ENCODE measurements at regions not wholly inside any gene's neighbourhood (a gene's known extent, or its start where the extent isn't known, plus 50 kb on each side); places are given as distances from the start of the nearest gene placed in this dataset.
"Not testable (repeated sequence)": the region's sequence is repeated elsewhere in the genome, so short reads cannot be mapped to it uniquely, and the experiment has no call there.

DNA sequence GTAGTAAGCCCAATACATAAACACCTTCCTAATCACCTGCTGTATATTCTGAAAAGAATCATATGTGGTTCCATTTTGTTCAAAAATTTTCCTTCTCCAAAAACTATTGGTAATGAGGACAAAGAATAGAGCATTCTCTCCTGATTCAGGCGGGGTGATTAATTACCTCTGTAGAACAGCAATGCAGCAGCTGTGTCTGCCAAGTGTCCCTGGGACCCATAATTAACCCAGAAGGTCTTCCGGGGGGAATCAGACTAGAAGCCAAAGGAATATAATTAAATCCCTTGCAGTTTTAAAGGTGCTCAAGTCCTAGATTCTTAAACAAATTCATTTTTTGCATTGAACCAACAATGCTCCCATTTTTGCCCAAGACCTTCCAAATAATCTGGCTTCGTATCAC lies 60.3 kb upstream of the ABLIM1 start:
- H3K4me1 Mint-ChIP-seq (ENCODE audit: unreplicated experiment) = peaks cover 40% of the 10 kb centered on the region
- TF ChIP-seq, protein P1, sequence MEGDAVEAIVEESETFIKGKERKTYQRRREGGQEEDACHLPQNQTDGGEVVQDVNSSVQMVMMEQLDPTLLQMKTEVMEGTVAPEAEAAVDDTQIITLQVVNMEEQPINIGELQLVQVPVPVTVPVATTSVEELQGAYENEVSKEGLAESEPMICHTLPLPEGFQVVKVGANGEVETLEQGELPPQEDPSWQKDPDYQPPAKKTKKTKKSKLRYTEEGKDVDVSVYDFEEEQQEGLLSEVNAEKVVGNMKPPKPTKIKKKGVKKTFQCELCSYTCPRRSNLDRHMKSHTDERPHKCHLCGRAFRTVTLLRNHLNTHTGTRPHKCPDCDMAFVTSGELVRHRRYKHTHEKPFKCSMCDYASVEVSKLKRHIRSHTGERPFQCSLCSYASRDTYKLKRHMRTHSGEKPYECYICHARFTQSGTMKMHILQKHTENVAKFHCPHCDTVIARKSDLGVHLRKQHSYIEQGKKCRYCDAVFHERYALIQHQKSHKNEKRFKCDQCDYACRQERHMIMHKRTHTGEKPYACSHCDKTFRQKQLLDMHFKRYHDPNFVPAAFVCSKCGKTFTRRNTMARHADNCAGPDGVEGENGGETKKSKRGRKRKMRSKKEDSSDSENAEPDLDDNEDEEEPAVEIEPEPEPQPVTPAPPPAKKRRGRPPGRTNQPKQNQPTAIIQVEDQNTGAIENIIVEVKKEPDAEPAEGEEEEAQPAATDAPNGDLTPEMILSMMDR (IDR thresholded peaks at IDR 0.05) = no peak
- no peak for DNase-seq (ENCODE audit: extremely low spot score, unreplicated experiment)
- H3K4me3 Mint-ChIP-seq (ENCODE audit: unreplicated experiment) = no peak overlapping the region
- no peaks in the 10 kb centered on the region for H3K27me3 Mint-ChIP-seq (ENCODE audit: unreplicated experiment)
- H3K9me3 Mint-ChIP-seq (ENCODE audit: unreplicated experiment) = no peaks in the 10 kb centered on the region
- H3K36me3 Mint-ChIP-seq (ENCODE audit: unreplicated experiment) = no peaks in the 10 kb centered on the region
- H3K27ac Mint-ChIP-seq (ENCODE audit: unreplicated experiment) = no peak overlapping the region

DNA sequence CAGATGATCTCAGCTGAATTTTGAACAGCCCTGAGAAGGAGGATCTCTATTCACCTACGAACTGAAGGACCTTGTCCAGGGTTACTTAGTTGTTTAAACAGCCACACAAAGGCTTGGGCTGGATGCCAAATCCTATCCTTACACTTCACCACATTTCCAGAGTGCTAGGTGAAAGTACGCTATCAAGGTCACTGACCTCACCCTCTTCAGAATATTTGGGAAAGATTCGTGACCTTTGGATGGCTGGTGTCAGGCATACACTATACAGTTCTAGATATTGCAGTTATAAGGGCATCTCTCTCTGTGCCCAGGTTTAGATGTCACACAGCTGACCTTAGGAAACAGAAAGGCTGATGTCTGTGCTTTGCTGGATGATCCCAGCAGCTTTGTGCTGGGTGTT lies 61.2 kb upstream of the ABLIM1 start:
- peaks cover 31% of the 10 kb centered on the region for H3K4me1 Mint-ChIP-seq (ENCODE audit: unreplicated experiment)
- no peak for DNase-seq (ENCODE audit: extremely low spot score, unreplicated experiment)
- TF ChIP-seq, protein P1 (IDR thresholded peaks at IDR 0.05) = no peak
- H3K9me3 Mint-ChIP-seq (ENCODE audit: unreplicated experiment) = no peaks in the 10 kb centered on the region
- no peak overlapping the region for H3K4me3 Mint-ChIP-seq (ENCODE audit: unreplicated experiment)
- no peaks in the 10 kb centered on the region for H3K36me3 Mint-ChIP-seq (ENCODE audit: unreplicated experiment)
- H3K27me3 Mint-ChIP-seq (ENCODE audit: unreplicated experiment) = no peaks in the 10 kb centered on the region
- no peak overlapping the region for H3K27ac Mint-ChIP-seq (ENCODE audit: unreplicated experiment)

DNA sequence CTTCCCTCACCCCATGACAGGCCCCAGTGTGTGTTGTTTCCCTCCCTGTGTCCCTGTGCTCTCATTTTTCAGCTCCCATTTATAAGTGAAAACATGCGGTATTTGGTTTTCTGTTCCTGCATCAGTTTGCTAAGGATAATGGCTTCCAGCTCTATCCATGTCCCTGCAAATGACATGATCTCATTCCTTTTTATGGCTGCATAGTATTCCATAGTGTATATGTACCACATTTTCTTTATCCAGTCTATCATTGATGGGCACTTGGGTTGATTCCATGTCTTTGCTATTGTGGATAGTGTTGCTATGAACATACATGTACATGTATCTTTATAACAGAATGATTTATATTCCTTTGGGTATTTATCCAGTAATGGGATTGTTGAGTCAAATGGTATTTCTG lies 61.9 kb upstream of the ABLIM1 start:
- H3K4me1 Mint-ChIP-seq (ENCODE audit: unreplicated experiment) = peaks cover 23% of the 10 kb centered on the region
- not testable (repeated sequence) for DNase-seq (ENCODE audit: extremely low spot score, unreplicated experiment); H3K4me3 Mint-ChIP-seq (ENCODE audit: unreplicated experiment); H3K27me3 Mint-ChIP-seq (ENCODE audit: unreplicated experiment); H3K27ac Mint-ChIP-seq (ENCODE audit: unreplicated experiment); H3K9me3 Mint-ChIP-seq (ENCODE audit: unreplicated experiment); H3K36me3 Mint-ChIP-seq (ENCODE audit: unreplicated experiment)

DNA sequence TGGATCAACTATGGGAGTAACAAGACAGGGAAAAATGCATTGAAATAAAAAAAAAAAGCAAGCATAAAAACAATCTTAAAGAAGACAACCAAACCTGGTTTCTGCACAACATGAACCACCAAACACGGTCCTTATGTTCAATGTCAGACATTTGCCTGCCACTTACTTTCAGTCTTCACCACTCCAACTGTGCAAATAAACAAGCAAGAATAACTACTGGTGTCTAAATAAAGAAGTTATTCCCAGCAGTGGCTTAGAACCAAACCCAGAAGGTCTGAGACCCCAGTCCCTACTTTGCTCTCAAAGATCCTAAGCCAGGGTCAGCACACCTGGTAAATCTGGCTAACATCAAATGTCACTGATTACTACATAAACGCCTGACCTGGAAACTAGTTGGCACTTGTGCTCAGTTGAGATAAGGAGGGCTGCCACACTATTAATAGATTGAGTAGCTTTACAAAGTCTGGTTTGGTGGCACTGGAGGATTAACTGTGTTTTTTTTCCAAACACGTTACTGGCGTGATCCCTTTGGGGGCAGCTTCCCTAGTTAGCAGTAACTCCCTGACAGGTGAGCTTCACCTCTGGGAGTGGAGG lies 62.7 kb upstream of the ABLIM1 start:
- H3K9me3 Mint-ChIP-seq (ENCODE audit: unreplicated experiment) = no peaks in the 10 kb centered on the region
- no peaks in the 10 kb centered on the region for H3K36me3 Mint-ChIP-seq (ENCODE audit: unreplicated experiment)
- peaks cover 16% of the 10 kb centered on the region for H3K4me1 Mint-ChIP-seq (ENCODE audit: unreplicated experiment)
- TF ChIP-seq, protein P1 (IDR thresholded peaks at IDR 0.05) = no peak
- no peak overlapping the region for H3K4me3 Mint-ChIP-seq (ENCODE audit: unreplicated experiment)
- DNase-seq (ENCODE audit: extremely low spot score, unreplicated experiment) = no peak
- no peaks in the 10 kb centered on the region for H3K27me3 Mint-ChIP-seq (ENCODE audit: unreplicated experiment)
- no peak overlapping the region for H3K27ac Mint-ChIP-seq (ENCODE audit: unreplicated experiment)

DNA sequence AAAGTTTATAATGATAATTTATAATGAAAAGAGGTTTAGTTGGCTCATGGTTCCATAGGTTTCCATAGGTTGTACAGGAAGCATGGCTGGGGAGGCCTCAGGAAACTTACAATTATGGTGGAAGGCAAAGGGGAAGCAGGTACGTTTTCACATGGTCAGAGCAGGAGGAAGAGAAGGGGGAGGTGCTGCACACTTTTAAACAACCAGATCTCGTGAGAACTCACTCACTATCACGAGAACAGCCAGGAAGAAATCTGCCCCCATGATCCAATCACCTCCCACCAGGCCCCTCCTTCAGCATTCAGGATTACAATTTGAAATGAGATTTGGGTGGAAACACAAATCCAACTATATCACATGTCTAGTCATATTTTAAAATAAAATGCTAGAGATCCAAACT lies 64.1 kb upstream of the ABLIM1 start:
- not testable (repeated sequence) for H3K27me3 Mint-ChIP-seq (ENCODE audit: unreplicated experiment); H3K9me3 Mint-ChIP-seq (ENCODE audit: unreplicated experiment); H3K36me3 Mint-ChIP-seq (ENCODE audit: unreplicated experiment); DNase-seq (ENCODE audit: extremely low spot score, unreplicated experiment); H3K27ac Mint-ChIP-seq (ENCODE audit: unreplicated experiment); H3K4me3 Mint-ChIP-seq (ENCODE audit: unreplicated experiment); H3K4me1 Mint-ChIP-seq (ENCODE audit: unreplicated experiment)

DNA sequence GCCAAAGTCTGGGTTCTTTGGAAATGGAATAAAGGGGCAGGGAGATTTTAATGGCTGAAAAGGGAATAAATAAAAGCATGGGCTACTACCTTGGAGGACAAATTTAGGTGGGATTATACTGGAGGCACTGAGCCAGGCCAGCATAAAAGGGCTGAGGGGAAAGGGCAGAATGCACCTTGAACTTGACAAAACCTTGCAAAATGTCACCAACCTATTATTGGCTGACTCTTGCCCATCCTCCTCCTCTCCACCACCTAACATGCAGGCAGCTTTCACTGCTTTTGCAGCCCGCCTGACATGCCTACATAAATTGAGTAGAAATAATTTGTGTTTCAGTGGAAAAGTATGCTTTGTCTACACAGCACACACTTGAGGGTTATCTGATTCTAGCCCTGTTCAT lies 65.3 kb upstream of the ABLIM1 start:
- Mint-ChIP-seq H3K4me1 (ENCODE audit: unreplicated experiment) (no peaks in the 10 kb centered on the region), H3K36me3 (ENCODE audit: unreplicated experiment) (no peaks in the 10 kb centered on the region), H3K27me3 (ENCODE audit: unreplicated experiment) (no peaks in the 10 kb centered on the region), H3K4me3 (ENCODE audit: unreplicated experiment) (no peak overlapping the region), H3K27ac (ENCODE audit: unreplicated experiment) (no peak overlapping the region), H3K9me3 (ENCODE audit: unreplicated experiment) (no peaks in the 10 kb centered on the region)
- DNase-seq (ENCODE audit: extremely low spot score, unreplicated experiment) = no peak
- TF ChIP-seq, protein P1 (IDR thresholded peaks at IDR 0.05) = no peak

All from osteocyte (in vitro differentiated cells).